Stimulated activated CD4-positive, alpha-beta T cell treated with anti-CD3 and anti-CD28 coated beads, Interleukin-1b, Interleukin-23, amount 100 ng/mL, for 24 hours (primary cell): ENCODE measurements at regions not wholly inside any gene's neighbourhood (a gene's known extent, or its start where the extent isn't known, plus 50 kb on each side); places are given as distances from the start of the nearest gene placed in this dataset.

Experiments
- DNase-seq, 4 experiments: peaks; one replicate each; pipeline ENCODE4 v3.0.0-alpha.2; 2020; ENCODE audit warnings: low read depth in 4 of 4, low spot score in 1 of 4

- no peak for DNase-seq
Observed at GRCh38 chrX:104310657-104311254, 56.0 kb upstream of the ESX1 start.

- no peak for DNase-seq
Observed at GRCh38 chrX:104310090-104310489, 55.4 kb upstream of the ESX1 start.

- no peak for DNase-seq
Observed at GRCh38 chrX:104309169-104309568, 54.4 kb upstream of the ESX1 start.

- no peak for DNase-seq
Observed at GRCh38 chrX:104307341-104307740, 52.6 kb upstream of the ESX1 start.

- DNase-seq: no peak
Observed at GRCh38 chrX:104306180-104306579, 51.4 kb upstream of the ESX1 start.
